SK-N-SH treated with all-trans-retinoic acid at 6 μM for 48 hours (cell line): ENCODE measurements at regions not wholly inside any gene's neighbourhood (a gene's known extent, or its start where the extent isn't known, plus 50 kb on each side); places are given as distances from the start of the nearest gene placed in this dataset.

Experiments
- ATAC-seq: fragments of 200-7000 bp; cut with Tn5 transposase; 3 replicates; pipeline ENCODE4 v1.9.1; 2020; ENCODE audit warnings: mild to moderate bottlenecking, moderate library complexity
- BACH2 ChIP-seq: fragments of 250-450 bp; sonication (Bioruptor Pico); IDR thresholded peaks from 2 replicates; pipeline ENCODE4 v1.9.0; 2021; ENCODE audit warnings: mild to moderate bottlenecking, borderline replicate concordance
- CSRNP3 ChIP-seq: fragments of 250-450 bp; sonication (Bioruptor Pico); IDR thresholded peaks from 2 replicates; pipeline ENCODE4 v1.5.1; 2021; ENCODE audit warnings: mild to moderate bottlenecking, moderate library complexity
- ESRRG ChIP-seq: fragments of 250-450 bp; sonication (Bioruptor Pico); IDR thresholded peaks from 2 replicates; pipeline ENCODE4 v1.6.1; 2021; ENCODE audit warnings: mild to moderate bottlenecking
- GLIS3 ChIP-seq: fragments of 250-450 bp; sonication (Bioruptor Pico); IDR thresholded peaks from 2 replicates; pipeline ENCODE4 v1.5.0; 2020; ENCODE audit warnings: mild to moderate bottlenecking, moderate library complexity
- ISL1 ChIP-seq: fragments of 250-450 bp; sonication (Bioruptor Pico); IDR thresholded peaks from 2 replicates; pipeline ENCODE4 v2.1.2; 2022; ENCODE audit warnings: mild to moderate bottlenecking, moderate library complexity
- OSR1 ChIP-seq: fragments of 250-450 bp; sonication (Bioruptor Pico); IDR thresholded peaks from 2 replicates; pipeline ENCODE4 v1.8.0; 2022; ENCODE audit warnings: moderate library complexity, mild to moderate bottlenecking, inconsistent platforms
- PATZ1 ChIP-seq: fragments of 250-450 bp; sonication (Bioruptor Pico); IDR thresholded peaks from 2 replicates; pipeline ENCODE4 v1.8.0; 2020; ENCODE audit warnings: mild to moderate bottlenecking, moderate library complexity, borderline replicate concordance
- POU6F1 ChIP-seq: fragments of 250-450 bp; sonication (Bioruptor Pico); IDR thresholded peaks from 2 replicates; pipeline ENCODE4 v1.8.0; 2021; ENCODE audit warnings: low read depth, mild to moderate bottlenecking, moderate library complexity, borderline replicate concordance
- PPARA ChIP-seq: fragments of 250-450 bp; sonication (Bioruptor Pico); IDR thresholded peaks from 2 replicates; pipeline ENCODE4 v1.5.0; 2020; ENCODE audit warnings: mild to moderate bottlenecking, borderline replicate concordance
- RARB ChIP-seq: fragments of 250-450 bp; sonication (Bioruptor Pico); IDR thresholded peaks from 2 replicates; pipeline ENCODE4 v1.8.0; 2021; ENCODE audit warnings: mild to moderate bottlenecking, moderate library complexity
- SNAI2 ChIP-seq: fragments of 250-450 bp; sonication (Bioruptor Pico); IDR thresholded peaks from 2 replicates; pipeline ENCODE4 v1.5.0; 2020; ENCODE audit warnings: mild to moderate bottlenecking, moderate library complexity
- TCF4 ChIP-seq: fragments of 250-450 bp; sonication (Bioruptor Pico); IDR thresholded peaks from 2 replicates; pipeline ENCODE4 v1.8.0; 2021; ENCODE audit warnings: mild to moderate bottlenecking, moderate library complexity, borderline replicate concordance
- TOX ChIP-seq: fragments of 250-450 bp; sonication (Bioruptor Pico); IDR thresholded peaks from 2 replicates; pipeline ENCODE4 v1.8.0; 2021; ENCODE audit warnings: mild to moderate bottlenecking, moderate library complexity, borderline replicate concordance
- TSHZ2 ChIP-seq: fragments of 250-450 bp; sonication (Bioruptor Pico); IDR thresholded peaks from 2 replicates; pipeline ENCODE4 v1.5.0; 2020; ENCODE audit warnings: mild to moderate bottlenecking, moderate library complexity
- ZC3H10 ChIP-seq: fragments of 250-450 bp; sonication (Bioruptor Pico); IDR thresholded peaks from 2 replicates; pipeline ENCODE4 v1.5.1; 2021; ENCODE audit warnings: mild to moderate bottlenecking, moderate library complexity
- ZFP3 ChIP-seq: fragments of 250-450 bp; sonication (Bioruptor Pico); IDR thresholded peaks from 2 replicates; pipeline ENCODE4 v1.5.0; 2020; ENCODE audit warnings: mild to moderate bottlenecking, moderate library complexity
- ZFP30 ChIP-seq: fragments of 450-650 bp; formaldehyde crosslinking; IDR thresholded peaks from 2 replicates; pipeline ENCODE4 v1.5.0; 2022; ENCODE audit warnings: mild to moderate bottlenecking, moderate library complexity
- ZNF565 ChIP-seq: fragments of 450-650 bp; formaldehyde crosslinking; conservative IDR thresholded peaks from 2 replicates; pipeline ENCODE4 v1.5.0; 2020; ENCODE audit warnings: low read depth, mild to moderate bottlenecking, moderate library complexity
- ZNF70 ChIP-seq: fragments of 450-650 bp; formaldehyde crosslinking; IDR thresholded peaks from 2 replicates; pipeline ENCODE4 v1.5.0; 2020; ENCODE audit warnings: mild to moderate bottlenecking, moderate library complexity
- ZNF8 ChIP-seq: fragments of 450-650 bp; formaldehyde crosslinking; IDR thresholded peaks from 2 replicates; pipeline ENCODE4 v1.5.0; 2020; ENCODE audit warnings: mild to moderate bottlenecking, moderate library complexity

- TF ChIP-seq ZC3H10 (CRISPR knock-in tag): no peak
- TF ChIP-seq TSHZ2 (CRISPR knock-in tag): no peak
- no peak for TF ChIP-seq PPARA (CRISPR knock-in tag)
- no peak for TF ChIP-seq GLIS3 (CRISPR knock-in tag)
- TF ChIP-seq ZFP3 (CRISPR knock-in tag): no peak
- no peak for TF ChIP-seq TCF4 (CRISPR knock-in tag)
- TF ChIP-seq ZNF565 (CRISPR knock-in tag): no peak
- TF ChIP-seq TOX (CRISPR knock-in tag): no peak
- TF ChIP-seq ESRRG (CRISPR knock-in tag): no peak
- TF ChIP-seq BACH2: no peak
- no peak for TF ChIP-seq CSRNP3
- TF ChIP-seq ZNF8 (CRISPR knock-in tag): no peak
- TF ChIP-seq POU6F1 (CRISPR knock-in tag): no peak
- TF ChIP-seq ZNF70: no peak
- no peak for TF ChIP-seq SNAI2 (CRISPR knock-in tag)
- TF ChIP-seq, all 23 proteins: peak for 0
Measured at GRCh38 chrX:97806238-97806637, 922.5 kb downstream of the RPA4 start.

GRCh38 chrX:97806946-97807345 lies 923.2 kb downstream of the RPA4 start:
- TF ChIP-seq SNAI2 (CRISPR knock-in tag) (no peak), OSR1 (no peak), ESRRG (CRISPR knock-in tag) (no peak), GLIS3 (CRISPR knock-in tag) (no peak), TSHZ2 (CRISPR knock-in tag) (no peak), POU6F1 (CRISPR knock-in tag) (no peak), RARB (no peak), TCF4 (CRISPR knock-in tag) (no peak), PPARA (CRISPR knock-in tag) (no peak), ZNF70 (no peak), TOX (CRISPR knock-in tag) (no peak), ZC3H10 (CRISPR knock-in tag) (no peak)
- ATAC-seq: no peak

More at GRCh38 chrX:97806238-97806637, 922.5 kb downstream of the RPA4 start:
- ATAC-seq: peak; percentile 30; the same call in 2 of the 3 replicates

- ATAC-seq: no peak
- no peak for TF ChIP-seq ISL1 (CRISPR knock-in tag)
- TF ChIP-seq PATZ1 (CRISPR knock-in tag): no peak
- no peak for TF ChIP-seq ZNF70
- TF ChIP-seq TSHZ2 (CRISPR knock-in tag): no peak
- no peak for TF ChIP-seq PPARA (CRISPR knock-in tag)
- TF ChIP-seq ZFP3 (CRISPR knock-in tag): no peak
- no peak for TF ChIP-seq ZFP30 (CRISPR knock-in tag)
- TF ChIP-seq BACH2: no peak
Measured at GRCh38 chrX:97820170-97820569, 936.5 kb downstream of the RPA4 start.
